ENCODE measurements at regions not wholly inside any gene's neighbourhood (a gene's known extent, or its start where the extent isn't known, plus 50 kb on each side); places are given as distances from the start of the nearest gene placed in this dataset.

GRCh38 chr2:8080063-8080462 lies 601.8 kb upstream of the ID2 start:
- H4K12ac ChIP-seq (ENCODE audit: low read depth, low read length): no peak overlapping the region

GRCh38 chr2:8081130-8081529 lies 600.7 kb upstream of the ID2 start:
- WGBS (ENCODE audit: extremely low coverage, insufficient coverage, insufficient read length): no CpG with 5 or more reads among the region's 5 CpGs
- Histone ChIP-seq H3K79me1 (ENCODE audit: low read length) (no peaks in the 10 kb centered on the region), H3K14ac (ENCODE audit: low read length) (no peak overlapping the region), H3K23ac (ENCODE audit: low read length) (no peak overlapping the region), H3K9ac (ENCODE audit: low read length) (no peak overlapping the region), H2BK5ac (ENCODE audit: low read depth, low read length, poor library complexity) (no peak overlapping the region), H3K18ac (ENCODE audit: low read length) (no peak overlapping the region), H3K36me3 (ENCODE audit: control insufficient read depth in 1 of 2, insufficient read depth in 2 of 2, low read length in 2 of 2) (no peaks in the 10 kb centered on the region), H3K4ac (ENCODE audit: low read depth, low read length) (no peak overlapping the region), H3K4me1 (ENCODE audit: control insufficient read depth in 1 of 2, insufficient read depth in 2 of 2, low read length in 2 of 2) (no peaks in the 10 kb centered on the region), H2BK120ac (ENCODE audit: insufficient read depth, low read length, poor library complexity) (no peak overlapping the region), H4K8ac (ENCODE audit: low read depth, low read length) (no peak overlapping the region), H3K9me3 (ENCODE audit: insufficient read depth, low read depth, low read length) (peaks cover 2% of the 10 kb centered on the region), H2AK5ac (ENCODE audit: low read length) (no peak overlapping the region), H4K91ac (ENCODE audit: low read depth, low read length) (no peak overlapping the region), H4K12ac (ENCODE audit: low read depth, low read length) (no peak overlapping the region), H2AFZ (ENCODE audit: insufficient read depth, low read length, poor library complexity) (no peak overlapping the region), H3K27me3 (ENCODE audit: insufficient read depth, low read length) (no peaks in the 10 kb centered on the region), H3K4me2 (ENCODE audit: low read length) (no peak overlapping the region), H3K4me3 (ENCODE audit: low read depth, low read length) (no peak overlapping the region), H2BK12ac (ENCODE audit: low read length) (no peak overlapping the region), H3K27ac (ENCODE audit: low read depth, low read length) (no peak overlapping the region), H3K79me2 (ENCODE audit: control insufficient read depth, insufficient read depth, low read length, poor library complexity) (no peaks in the 10 kb centered on the region)
- DNase-seq: no peak

More at GRCh38 chr2:8080063-8080462, 601.8 kb upstream of the ID2 start:
- no peak overlapping the region for H4K91ac ChIP-seq (ENCODE audit: low read depth, low read length)
- H2AK5ac ChIP-seq (ENCODE audit: low read length): no peak overlapping the region
- H3K4me1 ChIP-seq (ENCODE audit: control insufficient read depth in 1 of 2, insufficient read depth in 2 of 2, low read length in 2 of 2): no peaks in the 10 kb centered on the region
- H2BK12ac ChIP-seq (ENCODE audit: low read length): no peak overlapping the region
- H2BK5ac ChIP-seq (ENCODE audit: low read depth, low read length, poor library complexity): no peak overlapping the region
- H3K9me3 ChIP-seq (ENCODE audit: insufficient read depth, low read depth, low read length): peaks cover 2% of the 10 kb centered on the region
- no peak overlapping the region for H3K9ac ChIP-seq (ENCODE audit: low read length)
- H3K27me3 ChIP-seq (ENCODE audit: insufficient read depth, low read length): no peaks in the 10 kb centered on the region
- H3K18ac ChIP-seq (ENCODE audit: low read length): no peak overlapping the region
- no peaks in the 10 kb centered on the region for H3K79me1 ChIP-seq (ENCODE audit: low read length)
- no peak overlapping the region for H3K4me3 ChIP-seq (ENCODE audit: low read depth, low read length)
- H4K8ac ChIP-seq (ENCODE audit: low read depth, low read length): no peak overlapping the region
- no peak overlapping the region for H3K23ac ChIP-seq (ENCODE audit: low read length)
- H3K36me3 ChIP-seq (ENCODE audit: control insufficient read depth in 1 of 2, insufficient read depth in 2 of 2, low read length in 2 of 2): no peaks in the 10 kb centered on the region
- H3K79me2 ChIP-seq (ENCODE audit: control insufficient read depth, insufficient read depth, low read length, poor library complexity): no peaks in the 10 kb centered on the region
- no peak for DNase-seq
- H3K4ac ChIP-seq (ENCODE audit: low read depth, low read length): no peak overlapping the region
- no peak overlapping the region for H3K14ac ChIP-seq (ENCODE audit: low read length)
- H2AFZ ChIP-seq (ENCODE audit: insufficient read depth, low read length, poor library complexity): no peak overlapping the region
- no peak overlapping the region for H2BK120ac ChIP-seq (ENCODE audit: insufficient read depth, low read length, poor library complexity)
- no peak overlapping the region for H3K27ac ChIP-seq (ENCODE audit: low read depth, low read length)
- no peak overlapping the region for H3K4me2 ChIP-seq (ENCODE audit: low read length)

GRCh38 chr2:8082840-8083239 lies 599.0 kb upstream of the ID2 start:
- DNase-seq: no peak
- Histone ChIP-seq H3K27me3 (ENCODE audit: insufficient read depth, low read length) (no peaks in the 10 kb centered on the region), H4K8ac (ENCODE audit: low read depth, low read length) (no peak overlapping the region), H2AFZ (ENCODE audit: insufficient read depth, low read length, poor library complexity) (no peak overlapping the region), H3K18ac (ENCODE audit: low read length) (no peak overlapping the region), H3K9ac (ENCODE audit: low read length) (no peak overlapping the region), H2BK5ac (ENCODE audit: low read depth, low read length, poor library complexity) (no peak overlapping the region), H3K4me1 (ENCODE audit: control insufficient read depth in 1 of 2, insufficient read depth in 2 of 2, low read length in 2 of 2) (no peaks in the 10 kb centered on the region), H3K36me3 (ENCODE audit: control insufficient read depth in 1 of 2, insufficient read depth in 2 of 2, low read length in 2 of 2) (no peaks in the 10 kb centered on the region), H4K12ac (ENCODE audit: low read depth, low read length) (no peak overlapping the region), H4K91ac (ENCODE audit: low read depth, low read length) (no peak overlapping the region), H3K9me3 (ENCODE audit: insufficient read depth, low read depth, low read length) (no peaks in the 10 kb centered on the region), H3K79me2 (ENCODE audit: control insufficient read depth, insufficient read depth, low read length, poor library complexity) (no peaks in the 10 kb centered on the region), H3K27ac (ENCODE audit: low read depth, low read length) (no peak overlapping the region), H3K4ac (ENCODE audit: low read depth, low read length) (no peak overlapping the region), H2AK5ac (ENCODE audit: low read length) (no peak overlapping the region), H3K23ac (ENCODE audit: low read length) (no peak overlapping the region), H3K79me1 (ENCODE audit: low read length) (no peaks in the 10 kb centered on the region), H3K4me2 (ENCODE audit: low read length) (no peak overlapping the region), H3K4me3 (ENCODE audit: low read depth, low read length) (no peak overlapping the region), H2BK120ac (ENCODE audit: insufficient read depth, low read length, poor library complexity) (no peak overlapping the region), H2BK12ac (ENCODE audit: low read length) (no peak overlapping the region), H3K14ac (ENCODE audit: low read length) (no peak overlapping the region)
- WGBS (ENCODE audit: extremely low coverage, insufficient coverage, insufficient read length): no CpG with 5 or more reads among the region's 4 CpGs

- no peak overlapping the region for H3K4ac ChIP-seq (ENCODE audit: low read depth, low read length)
- no peaks in the 10 kb centered on the region for H3K79me1 ChIP-seq (ENCODE audit: low read length)
- no peaks in the 10 kb centered on the region for H3K27me3 ChIP-seq (ENCODE audit: insufficient read depth, low read length)
- H3K27ac ChIP-seq (ENCODE audit: low read depth, low read length): no peak overlapping the region
- no peak overlapping the region for H3K9ac ChIP-seq (ENCODE audit: low read length)
- H3K9me3 ChIP-seq (ENCODE audit: insufficient read depth, low read depth, low read length): no peaks in the 10 kb centered on the region
- no peak overlapping the region for H3K4me2 ChIP-seq (ENCODE audit: low read length)
- H4K8ac ChIP-seq (ENCODE audit: low read depth, low read length): no peak overlapping the region
- no peaks in the 10 kb centered on the region for H3K79me2 ChIP-seq (ENCODE audit: control insufficient read depth, insufficient read depth, low read length, poor library complexity)
- no peak overlapping the region for H2BK5ac ChIP-seq (ENCODE audit: low read depth, low read length, poor library complexity)
- H4K91ac ChIP-seq (ENCODE audit: low read depth, low read length): no peak overlapping the region
- H2AFZ ChIP-seq (ENCODE audit: insufficient read depth, low read length, poor library complexity): no peak overlapping the region
- no peak overlapping the region for H2AK5ac ChIP-seq (ENCODE audit: low read length)
- no peak overlapping the region for H3K23ac ChIP-seq (ENCODE audit: low read length)
- H3K18ac ChIP-seq (ENCODE audit: low read length): no peak overlapping the region
- no peaks in the 10 kb centered on the region for H3K36me3 ChIP-seq (ENCODE audit: control insufficient read depth in 1 of 2, insufficient read depth in 2 of 2, low read length in 2 of 2)
- H2BK120ac ChIP-seq (ENCODE audit: insufficient read depth, low read length, poor library complexity): no peak overlapping the region
- H3K14ac ChIP-seq (ENCODE audit: low read length): no peak overlapping the region
- DNase-seq: peak in 1 of 2 donors; percentile 25
- H3K4me3 ChIP-seq (ENCODE audit: low read depth, low read length): no peak overlapping the region
- H4K12ac ChIP-seq (ENCODE audit: low read depth, low read length): no peak overlapping the region
- H3K4me1 ChIP-seq (ENCODE audit: control insufficient read depth in 1 of 2, insufficient read depth in 2 of 2, low read length in 2 of 2): peaks cover 3 to 7% of the 10 kb centered on the region in 2 experiments
- no CpG with 5 or more reads among the region's 2 CpGs for WGBS (ENCODE audit: extremely low coverage, insufficient coverage, insufficient read length)
- no peak overlapping the region for H2BK12ac ChIP-seq (ENCODE audit: low read length)
Observed at GRCh38 chr2:8086357-8086756, 595.5 kb upstream of the ID2 start.

Measured in trophoblast cell (in vitro differentiated cells and primary cell).